BJ (cell line): ENCODE measurements at regions not wholly inside any gene's neighbourhood (a gene's known extent, or its start where the extent isn't known, plus 50 kb on each side); places are given as distances from the start of the nearest gene placed in this dataset.

Source experiments
- CTCF ChIA-PET: fragments of 350-600 bp; formaldehyde crosslinking; extraction: SDS; loops from one replicate; lab custom pipeline; 2021; ENCODE audit warnings: antibody characterized with exemption, inconsistent platforms; lab: Yijun Ruan, JAX
- POLR2A ChIA-PET: fragments of 300-600 bp; sonication (Branson Sonifier 250); formaldehyde crosslinking; extraction: SDS; loops from one replicate; lab custom pipeline; 2021; ENCODE audit warnings: antibody characterized with exemption; lab: Charles Lee
- DNase-seq: peaks from one replicate; pipeline ENCODE4 v3.0.0-alpha.2; 2011; ENCODE audit warnings: low read depth
- H3K27me3 ChIP-seq: 2 replicates; pipeline ENCODE4 v1.6.0; 2011; ENCODE audit warnings: low read length; ENCODE audit not compliant: control insufficient read depth, insufficient read depth
- H3K36me3 ChIP-seq: 2 replicates; pipeline ENCODE4 v1.5.1; 2011; ENCODE audit warnings: low read length; ENCODE audit not compliant: control insufficient read depth, insufficient read depth
- H3K4me3 ChIP-seq: 2 replicates; pipeline ENCODE4 v1.5.1; 2011; ENCODE audit warnings: low read depth, mild to moderate bottlenecking, control low read depth, low read length
- CTCF ChIP-seq: IDR thresholded peaks from 2 replicates; pipeline ENCODE4 v1.5.1; 2011; ENCODE audit warnings: low read depth, mild to moderate bottlenecking, control low read depth, inconsistent platforms, low read length, moderate library complexity; ENCODE audit not compliant: insufficient read depth

- H3K4me3 ChIP-seq, result no peak overlapping the region
- no peaks in the 10 kb centered on the region for H3K36me3 ChIP-seq
- CTCF ChIA-PET, result no interaction called here
- POLR2A ChIA-PET, result no interaction called here
- no peak for TF ChIP-seq CTCF
- no peaks in the 10 kb centered on the region for H3K27me3 ChIP-seq
- DNase-seq, result no peak
These were observed 371.6 kb downstream of the DOK5 start for GRCh38 chr20:54846948-54847347.

DNA sequence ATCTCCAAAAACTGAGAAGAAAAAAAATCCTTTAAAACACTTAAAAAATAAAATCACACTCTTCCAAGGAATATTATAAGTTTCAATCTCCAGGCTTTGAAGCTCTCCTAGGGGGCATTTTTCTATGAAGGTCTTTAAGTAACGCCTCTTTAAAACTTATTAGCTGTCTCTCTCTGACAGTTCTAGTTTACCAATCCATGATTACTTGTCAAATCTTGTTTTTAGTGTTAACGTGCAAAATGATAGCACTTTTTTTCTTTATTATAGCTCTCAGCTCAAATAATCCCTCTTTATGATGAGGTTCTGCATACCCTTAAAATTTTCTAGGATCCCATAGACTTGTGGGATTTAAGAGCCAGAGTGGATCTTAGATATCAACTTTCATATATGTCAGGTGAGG, 369.0 kb downstream of the DOK5 start:
- H3K4me3 ChIP-seq, result no peak overlapping the region
- no peaks in the 10 kb centered on the region for H3K27me3 ChIP-seq
- DNase-seq, result no peak
- no peak for TF ChIP-seq CTCF
- ChIA-PET CTCF (no interaction called here), POLR2A (no interaction called here)
- no peaks in the 10 kb centered on the region for H3K36me3 ChIP-seq

DNA sequence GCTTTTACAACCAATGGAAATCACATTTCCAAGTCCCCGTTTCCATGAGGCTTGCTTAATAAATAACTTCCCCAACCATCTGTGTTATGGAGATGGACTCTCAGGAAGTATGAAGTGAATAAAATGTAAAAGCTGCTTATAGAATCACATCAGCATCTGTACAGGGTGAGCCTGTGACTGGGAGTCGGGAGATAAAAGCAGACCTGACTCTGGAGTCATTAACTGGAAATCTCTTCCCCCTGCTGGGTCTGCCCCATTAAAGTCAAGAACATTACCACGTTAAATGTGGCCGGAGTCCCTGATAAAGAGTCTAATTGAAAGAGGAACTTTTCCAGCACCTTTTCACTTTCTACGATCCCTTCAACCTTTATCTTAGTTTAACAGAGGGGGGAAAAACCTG, 368.5 kb downstream of the DOK5 start:
- ChIA-PET CTCF (no interaction called here), POLR2A (no interaction called here)
- no peaks in the 10 kb centered on the region for H3K27me3 ChIP-seq
- no peaks in the 10 kb centered on the region for H3K36me3 ChIP-seq
- H3K4me3 ChIP-seq, result no peak overlapping the region
- DNase-seq, result no peak
- TF ChIP-seq CTCF, result no peak

GRCh38 chr20:54843431-54843830, 368.0 kb downstream of the DOK5 start:
- POLR2A ChIA-PET, result no interaction called here
- no peaks in the 10 kb centered on the region for H3K36me3 ChIP-seq
- DNase-seq, result no peak
- no peaks in the 10 kb centered on the region for H3K27me3 ChIP-seq
- H3K4me3 ChIP-seq, result no peak overlapping the region
- CTCF ChIA-PET, result no interaction called here
- TF ChIP-seq CTCF, result no peak

- DNase-seq, result no peak
- ChIA-PET CTCF (no interaction called here), POLR2A (no interaction called here)
- Histone ChIP-seq H3K36me3 (no peaks in the 10 kb centered on the region), H3K4me3 (no peak overlapping the region), H3K27me3 (no peaks in the 10 kb centered on the region)
- no peak for TF ChIP-seq CTCF
These were observed 363.8 kb downstream of the DOK5 start for GRCh38 chr20:54839224-54839623.
